GM18511 (cell line): ENCODE measurements at regions not wholly inside any gene's neighbourhood (a gene's known extent, or its start where the extent isn't known, plus 50 kb on each side); places are given as distances from the start of the nearest gene placed in this dataset.

Experiments used
- ATAC-seq: cut with Tn5 transposase; IDR thresholded peaks from one replicate; pipeline ENCODE4 v1.9.1; 2021; ENCODE audit warnings: mild to moderate bottlenecking, moderate library complexity; ENCODE audit not compliant: unreplicated experiment

DNA sequence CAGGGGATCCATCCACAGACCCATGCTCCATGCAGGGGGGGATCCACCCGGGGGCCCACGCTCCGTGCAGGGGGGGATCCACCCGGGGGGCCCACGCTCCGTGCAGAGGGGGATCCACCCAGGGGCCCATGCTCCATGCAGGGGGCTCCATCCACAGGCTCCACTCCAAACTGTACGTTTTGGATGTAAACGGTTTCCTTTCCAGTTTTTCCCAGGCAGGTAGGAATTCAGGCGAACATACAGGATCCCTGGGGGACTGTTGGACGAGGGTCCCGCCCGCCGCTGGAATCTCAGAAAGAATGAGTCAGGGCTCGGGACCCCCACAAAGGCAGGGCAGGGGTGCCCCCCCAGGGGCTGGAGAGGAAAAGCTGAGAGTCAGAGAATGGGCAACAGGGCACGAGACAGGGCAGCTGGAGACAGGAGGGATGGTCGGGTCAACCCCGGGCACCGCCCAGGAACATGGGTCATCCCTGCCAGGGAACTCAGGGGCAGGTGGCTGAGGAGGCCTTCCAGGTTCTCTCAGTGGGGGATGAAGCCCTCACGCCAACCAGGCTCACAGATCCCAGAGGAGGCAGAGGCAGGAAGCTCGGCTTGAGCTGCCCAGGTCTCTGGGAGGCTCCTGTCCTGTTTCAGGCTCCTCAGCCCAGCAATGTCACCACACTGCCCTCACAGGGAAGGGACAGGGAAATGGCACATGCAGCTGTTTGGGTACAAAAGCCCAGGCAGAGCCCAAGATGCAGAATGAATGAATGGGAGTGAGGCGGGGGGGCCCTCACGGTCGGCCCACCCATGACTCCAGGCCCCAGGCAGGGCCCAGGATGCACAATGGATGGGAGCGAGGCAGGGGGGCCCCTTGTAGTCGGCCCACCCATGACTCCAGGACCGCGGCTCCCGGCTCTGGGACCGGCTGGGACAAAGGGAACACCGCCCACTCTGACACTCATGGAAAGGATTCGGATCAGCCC is 200.2 kb downstream of the BRD1 start:
- ATAC-seq, result no peak

DNA sequence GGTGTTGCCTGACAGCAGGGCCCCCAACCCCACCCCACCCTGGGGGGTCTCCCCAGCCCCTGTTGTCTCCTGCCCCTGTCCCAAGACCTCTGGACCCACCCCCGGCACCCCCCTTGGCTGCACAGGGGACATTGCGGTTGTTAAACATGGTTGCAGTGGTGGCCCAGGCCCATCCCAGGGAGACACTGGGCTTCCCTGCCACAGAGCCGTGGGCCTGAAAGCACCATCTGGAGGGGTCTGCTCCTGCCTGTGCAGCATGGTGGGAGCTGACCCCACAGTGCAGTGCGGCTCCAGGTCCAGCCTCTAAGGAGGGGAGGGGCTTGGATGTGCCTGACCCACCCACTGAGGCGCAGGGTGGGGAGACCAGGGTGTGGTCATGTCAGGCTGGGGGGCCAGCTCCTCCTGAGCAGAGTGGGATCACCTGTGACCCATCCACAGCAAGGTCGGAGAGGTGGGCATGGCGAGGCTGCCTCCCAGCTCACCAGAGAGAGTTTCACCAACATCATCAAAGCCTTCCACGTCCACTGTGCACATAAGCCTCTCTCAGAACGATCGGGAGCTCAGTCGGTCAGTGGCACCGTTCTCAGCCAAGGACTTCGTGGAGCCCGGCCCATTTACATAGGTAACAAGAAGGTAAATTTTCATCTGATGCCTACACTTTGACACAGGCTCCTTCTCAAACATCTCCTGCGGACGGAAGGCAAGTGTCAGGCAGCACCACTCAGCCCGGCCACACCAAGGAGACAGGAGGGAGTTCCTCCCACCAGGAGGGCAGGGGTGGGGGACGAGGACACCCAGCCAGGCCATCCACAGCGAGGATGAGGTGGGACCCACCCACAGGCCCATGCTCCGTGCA is 201.1 kb downstream of the BRD1 start:
- no peak for ATAC-seq

DNA sequence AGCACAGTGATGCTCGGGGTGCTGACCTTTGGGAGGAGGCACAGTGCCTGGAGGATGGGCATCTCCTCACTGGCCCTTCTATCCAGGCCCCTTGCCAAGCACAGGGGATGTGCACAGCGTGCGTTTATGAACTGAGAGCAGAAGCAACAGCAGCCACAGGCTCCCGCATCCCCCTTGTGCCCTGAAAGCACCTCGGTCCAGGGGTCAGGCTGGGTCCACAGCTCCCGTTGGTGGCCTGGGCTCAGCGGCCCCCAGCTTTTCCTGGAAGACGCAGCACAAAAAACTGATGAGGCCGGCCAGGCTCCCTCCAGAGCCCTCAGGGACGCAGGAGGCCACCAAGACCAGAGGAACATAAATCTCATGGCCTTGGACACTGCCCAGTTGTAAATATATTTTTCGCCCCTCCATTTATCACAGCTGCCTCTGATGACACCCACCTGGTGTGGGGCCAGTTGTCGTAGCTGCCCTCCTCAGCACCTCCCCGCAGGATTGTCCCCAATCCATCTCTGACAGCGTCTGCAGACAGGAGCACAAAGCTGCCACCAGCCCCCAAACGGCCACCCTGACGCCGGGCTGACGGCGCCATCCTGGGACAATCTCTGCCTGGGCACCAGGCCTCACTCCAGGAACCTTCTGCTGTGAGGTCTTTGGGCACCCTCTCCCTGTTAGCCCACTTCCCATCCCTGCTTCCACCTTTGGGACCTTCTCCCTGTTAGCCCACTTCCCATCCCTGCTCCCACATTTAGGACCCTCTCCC is 203.1 kb downstream of the BRD1 start:
- no peak for ATAC-seq

DNA sequence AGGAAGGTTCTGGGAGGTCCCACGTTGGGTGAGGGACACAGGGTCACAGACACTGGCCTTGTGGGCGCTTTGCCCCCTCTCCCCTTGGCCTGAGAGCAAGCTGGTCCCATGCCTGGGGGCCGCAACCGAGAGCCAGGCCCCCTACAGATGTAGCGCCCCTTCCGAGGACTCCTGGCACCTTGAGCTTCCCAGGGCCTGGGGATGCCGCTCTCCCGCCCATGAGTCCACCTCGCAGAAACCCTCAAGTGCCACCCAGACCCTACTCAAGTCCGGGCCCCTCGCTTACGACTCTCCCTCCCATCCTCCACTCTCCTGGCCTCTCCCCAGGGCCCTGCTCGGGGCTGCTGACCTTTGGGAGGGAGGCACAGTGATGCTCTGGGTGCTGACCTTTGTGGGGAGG is 204.0 kb downstream of the BRD1 start:
- no peak for ATAC-seq

DNA sequence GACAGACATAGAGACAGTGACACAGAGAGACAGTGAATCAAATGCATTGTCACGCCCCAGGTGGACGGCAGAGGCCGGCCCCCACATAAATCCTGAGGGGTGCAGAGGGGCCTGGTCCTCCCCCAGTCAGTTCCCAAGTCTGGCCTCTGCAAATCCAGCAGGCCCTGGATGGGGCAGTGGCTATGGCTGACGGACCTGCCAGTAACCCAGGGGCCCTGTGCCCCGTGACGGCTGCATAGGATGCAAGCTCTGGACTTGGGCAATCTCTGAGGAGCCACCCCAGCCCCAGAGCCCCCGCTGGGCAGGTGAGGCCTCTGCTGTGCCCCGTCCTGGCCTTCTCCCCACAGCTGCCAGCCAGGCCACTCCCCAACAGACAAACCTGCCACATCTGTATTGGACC is 204.5 kb downstream of the BRD1 start:
- ATAC-seq, result no peak

DNA sequence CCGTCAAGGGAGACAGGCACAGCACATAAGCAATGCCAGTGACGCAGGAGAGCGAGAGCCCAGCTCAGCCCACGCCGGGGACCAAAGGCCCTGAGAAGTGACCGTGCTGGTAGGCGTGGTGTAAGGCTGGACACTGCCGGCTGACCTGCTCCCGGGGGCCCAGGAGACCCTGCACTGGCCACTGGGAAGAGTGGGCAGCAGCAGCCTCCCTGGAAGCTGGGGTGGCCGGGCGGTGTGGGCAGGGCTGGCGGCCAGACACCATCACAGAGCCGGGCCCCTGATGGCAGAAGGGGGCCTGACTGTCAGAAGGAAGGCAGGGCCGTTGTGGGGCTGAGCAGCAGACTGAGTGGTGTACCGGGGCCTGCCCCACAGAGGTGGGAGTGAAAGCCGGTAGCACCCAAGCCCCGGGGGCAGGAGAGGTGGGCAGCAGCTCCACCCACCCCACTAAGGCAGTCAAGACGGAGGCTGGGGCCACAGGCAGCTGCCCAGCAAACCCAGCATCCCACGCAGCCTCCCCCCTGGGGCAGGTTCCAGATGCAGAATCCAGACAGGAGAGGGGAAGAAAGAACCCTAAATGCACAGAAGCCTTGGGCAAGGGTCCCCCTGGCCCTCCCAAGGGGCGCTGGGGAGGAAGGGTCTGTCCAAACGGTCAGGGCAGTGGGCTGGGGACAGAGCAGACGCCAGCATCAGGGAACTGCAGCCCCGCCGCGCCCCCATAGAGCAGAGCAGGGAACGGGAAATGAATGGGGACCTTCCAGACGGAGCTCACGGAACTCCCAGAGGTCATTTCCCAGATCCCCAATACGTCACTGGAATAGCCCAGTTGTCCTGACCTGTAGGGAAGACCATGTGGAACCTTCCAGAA is 205.2 kb downstream of the BRD1 start:
- ATAC-seq, result no peak

DNA sequence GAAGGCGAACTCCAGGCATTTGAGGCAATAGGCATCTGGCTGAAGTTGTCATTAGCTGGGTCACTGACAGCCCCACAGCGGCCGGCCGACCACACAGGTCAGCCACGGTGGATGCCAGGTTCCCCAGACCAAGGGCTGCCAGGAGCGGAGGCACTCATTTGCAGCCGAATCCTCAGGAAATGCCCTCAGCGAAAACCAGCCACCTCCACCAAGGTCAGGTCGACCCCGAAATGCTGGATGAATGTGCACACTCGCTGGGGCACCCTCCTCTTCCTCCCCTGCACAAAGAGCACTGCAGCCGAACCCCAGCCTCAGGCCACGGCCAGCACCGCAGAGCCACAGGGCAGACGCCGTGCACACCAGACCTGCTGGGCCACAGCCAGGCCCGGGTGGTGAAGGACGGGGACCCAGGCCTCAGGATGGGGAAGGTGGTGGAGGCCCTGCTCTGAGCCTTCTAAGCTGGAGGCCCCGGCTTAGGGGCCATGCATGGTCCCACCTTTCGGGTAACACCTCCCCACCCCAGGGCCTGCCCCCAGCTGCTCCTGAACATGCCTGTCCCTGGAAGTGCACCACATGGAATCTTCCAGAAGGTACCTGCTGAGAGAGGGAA is 206.0 kb downstream of the BRD1 start:
- no peak for ATAC-seq

DNA sequence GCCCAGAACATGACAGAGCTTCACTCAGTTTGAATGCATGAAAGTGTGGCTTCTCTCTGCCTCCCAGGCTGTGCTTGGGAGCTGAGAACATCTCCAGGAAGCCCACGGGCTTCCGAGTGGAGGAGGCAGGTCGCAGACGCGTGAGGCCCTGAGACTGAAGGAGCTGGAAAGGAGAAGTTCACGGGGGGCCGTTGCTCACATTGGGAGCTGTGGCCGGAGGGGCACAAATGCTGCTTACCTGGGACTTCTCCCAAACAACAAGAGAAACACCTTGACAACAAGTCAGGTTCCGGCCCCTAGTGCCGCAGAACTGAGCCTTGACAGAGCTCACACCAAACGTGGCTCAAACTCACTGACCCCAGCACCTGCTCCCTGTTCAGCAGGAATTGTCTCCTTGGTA is 207.0 kb downstream of the BRD1 start:
- ATAC-seq, result no peak

DNA sequence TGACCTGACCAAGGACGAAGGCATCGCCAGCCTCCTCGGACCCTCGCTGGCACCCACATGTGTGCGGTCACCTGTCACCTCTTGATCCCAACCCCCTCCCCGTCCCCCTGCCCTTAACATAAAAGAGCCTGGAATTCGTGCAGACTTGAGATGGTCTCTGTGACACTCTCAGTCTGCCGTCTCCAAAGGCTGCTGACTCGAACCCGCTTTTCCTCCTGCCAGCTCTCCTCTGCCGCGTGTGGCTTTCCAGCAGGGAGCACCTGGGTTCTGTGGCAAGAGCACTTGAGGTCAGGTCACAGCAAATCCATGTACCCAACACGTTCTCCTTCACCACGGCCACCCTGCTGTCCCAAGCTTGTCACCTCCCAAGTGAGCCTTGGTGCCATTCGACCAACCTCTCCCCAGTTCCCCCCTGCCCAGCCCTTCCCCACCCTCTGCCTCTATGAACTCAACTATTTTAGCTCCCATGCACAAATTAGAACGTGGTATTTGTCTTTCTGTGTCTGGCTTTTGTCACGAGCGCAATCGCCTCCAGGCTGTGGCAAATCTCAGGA is 207.6 kb downstream of the BRD1 start:
- no peak for ATAC-seq

DNA sequence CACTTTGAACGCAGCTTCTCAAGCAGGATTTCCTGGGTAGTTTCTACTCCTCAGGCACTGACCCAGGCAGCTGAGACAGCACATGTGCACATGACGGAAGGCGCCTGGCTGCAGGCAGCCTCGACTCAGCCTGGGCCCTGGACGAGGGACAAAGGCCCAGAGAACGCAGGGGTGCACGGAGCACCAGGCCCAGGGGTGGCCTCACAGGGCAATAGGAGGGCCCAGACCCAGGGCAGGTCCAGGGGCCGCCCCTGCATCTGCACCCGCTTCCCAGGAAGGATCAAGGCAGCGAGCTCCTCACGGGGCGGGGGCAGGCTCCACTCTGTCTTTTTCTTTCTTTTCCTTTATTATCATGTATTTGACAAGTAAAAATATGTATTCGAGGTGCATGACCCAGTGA is 208.4 kb downstream of the BRD1 start:
- ATAC-seq, result no peak

DNA sequence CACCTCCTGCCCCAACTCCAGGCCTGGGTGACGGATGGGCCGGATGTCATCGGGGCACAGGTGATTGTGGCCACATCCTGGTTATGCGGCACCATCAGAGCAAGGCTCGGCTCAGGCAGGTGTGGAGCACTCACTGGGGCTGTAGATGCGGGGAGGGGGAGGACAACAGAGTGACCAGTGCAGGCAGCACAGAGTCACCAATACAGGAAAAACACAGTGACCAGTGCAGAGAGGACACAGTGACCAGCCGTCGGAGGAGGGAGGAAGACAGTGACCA is 209.1 kb downstream of the BRD1 start:
- ATAC-seq, result no peak

DNA sequence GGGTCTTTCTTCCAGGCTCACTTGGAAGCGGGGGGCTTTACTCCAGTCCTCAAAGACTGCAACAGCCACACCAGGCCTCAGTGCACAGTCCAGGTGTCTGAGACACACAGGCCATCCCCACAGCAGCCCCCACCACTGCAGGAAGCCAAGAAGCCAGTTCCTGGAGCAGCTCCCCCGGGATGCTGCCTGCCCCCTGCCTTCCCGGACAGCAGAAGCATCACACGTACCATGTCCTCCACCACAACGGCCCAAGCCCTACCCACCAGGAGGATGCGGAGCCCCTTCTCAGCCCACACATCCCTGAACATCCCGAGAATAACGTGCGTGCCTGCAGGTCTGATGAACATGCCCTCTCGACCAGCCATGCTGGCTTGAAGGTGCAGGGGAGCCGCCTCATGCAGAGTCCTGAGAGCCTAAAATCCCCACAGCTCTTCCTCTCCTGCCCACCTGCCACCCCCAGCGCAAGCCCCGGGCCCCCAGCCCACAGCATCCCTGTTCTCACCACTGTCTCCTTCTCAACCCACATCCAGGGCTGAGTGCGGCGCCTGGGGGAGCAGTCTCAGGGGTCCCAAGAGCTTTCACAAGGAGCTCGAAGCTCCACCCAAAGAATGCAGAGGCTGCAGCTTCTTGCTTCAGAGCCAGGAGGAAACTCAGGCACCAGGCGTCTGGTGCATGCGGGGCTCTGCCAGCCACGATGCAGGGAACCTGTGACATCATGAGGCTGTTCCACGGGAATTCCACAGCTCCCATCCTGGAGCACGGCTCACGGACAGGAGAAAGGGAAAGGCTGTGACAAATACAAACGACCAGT is 209.6 kb downstream of the BRD1 start:
- no peak for ATAC-seq

DNA sequence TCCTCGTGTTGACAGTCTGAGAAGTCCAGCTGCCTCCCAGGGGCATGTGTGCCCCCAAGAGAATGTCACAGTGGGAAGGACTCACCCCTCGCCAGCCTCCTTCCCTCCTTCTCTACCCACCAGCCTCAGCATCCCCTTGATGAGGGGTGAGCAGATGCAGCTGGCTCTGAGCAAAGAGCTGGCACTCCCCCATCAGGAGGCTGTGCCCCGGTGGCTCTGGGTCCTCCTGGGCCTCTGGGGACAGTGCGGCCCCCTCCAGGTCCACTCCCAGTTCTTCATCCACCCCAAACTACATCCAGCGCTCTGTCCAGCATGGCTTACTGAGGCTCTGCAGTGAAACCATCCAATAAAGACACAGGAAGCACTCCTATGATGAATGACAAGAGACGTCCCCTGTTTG is 210.4 kb downstream of the BRD1 start:
- ATAC-seq, result no peak

DNA sequence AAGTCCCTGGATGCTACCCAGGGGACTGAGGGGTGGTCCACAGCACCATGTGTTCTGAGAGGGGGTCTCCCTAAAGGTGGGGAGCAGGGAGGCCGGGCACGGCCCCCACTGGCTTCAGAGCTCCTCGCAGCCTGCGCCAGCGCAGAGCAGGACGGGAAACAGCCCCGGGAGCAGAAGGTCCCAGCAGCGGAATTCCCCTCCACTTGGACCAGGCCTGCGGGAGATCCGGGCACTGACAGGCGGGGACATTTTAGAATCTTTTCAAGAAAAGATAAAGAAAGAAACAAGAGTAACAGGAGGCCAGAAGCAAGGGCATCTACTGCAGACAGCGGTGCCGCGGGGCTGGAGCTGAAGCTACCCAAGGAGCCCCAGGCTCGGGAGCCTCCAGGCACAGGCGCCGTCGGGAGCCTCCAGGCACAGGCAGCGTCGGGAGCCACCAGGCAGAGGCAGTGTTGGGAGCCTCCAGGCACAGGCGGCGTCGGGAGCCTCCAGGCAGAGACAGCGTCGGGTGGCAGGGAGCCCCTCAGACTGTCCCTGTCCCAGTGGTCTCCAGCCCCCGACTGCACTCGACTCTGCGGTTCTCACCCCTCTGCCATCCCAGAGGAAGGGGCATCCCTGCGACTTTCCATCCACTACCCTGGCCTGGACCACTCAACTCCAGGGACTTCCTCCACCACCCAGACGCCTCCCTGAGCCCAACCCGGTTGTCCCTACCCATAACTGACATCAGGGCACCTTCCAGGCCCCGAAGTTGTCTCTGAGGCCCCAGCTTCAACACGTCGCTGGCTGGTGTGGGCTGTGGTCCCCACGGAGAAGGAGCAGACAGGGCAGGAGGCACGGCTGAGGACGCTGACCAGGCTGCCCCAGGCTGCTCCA is 211.1 kb downstream of the BRD1 start:
- ATAC-seq, result no peak

DNA sequence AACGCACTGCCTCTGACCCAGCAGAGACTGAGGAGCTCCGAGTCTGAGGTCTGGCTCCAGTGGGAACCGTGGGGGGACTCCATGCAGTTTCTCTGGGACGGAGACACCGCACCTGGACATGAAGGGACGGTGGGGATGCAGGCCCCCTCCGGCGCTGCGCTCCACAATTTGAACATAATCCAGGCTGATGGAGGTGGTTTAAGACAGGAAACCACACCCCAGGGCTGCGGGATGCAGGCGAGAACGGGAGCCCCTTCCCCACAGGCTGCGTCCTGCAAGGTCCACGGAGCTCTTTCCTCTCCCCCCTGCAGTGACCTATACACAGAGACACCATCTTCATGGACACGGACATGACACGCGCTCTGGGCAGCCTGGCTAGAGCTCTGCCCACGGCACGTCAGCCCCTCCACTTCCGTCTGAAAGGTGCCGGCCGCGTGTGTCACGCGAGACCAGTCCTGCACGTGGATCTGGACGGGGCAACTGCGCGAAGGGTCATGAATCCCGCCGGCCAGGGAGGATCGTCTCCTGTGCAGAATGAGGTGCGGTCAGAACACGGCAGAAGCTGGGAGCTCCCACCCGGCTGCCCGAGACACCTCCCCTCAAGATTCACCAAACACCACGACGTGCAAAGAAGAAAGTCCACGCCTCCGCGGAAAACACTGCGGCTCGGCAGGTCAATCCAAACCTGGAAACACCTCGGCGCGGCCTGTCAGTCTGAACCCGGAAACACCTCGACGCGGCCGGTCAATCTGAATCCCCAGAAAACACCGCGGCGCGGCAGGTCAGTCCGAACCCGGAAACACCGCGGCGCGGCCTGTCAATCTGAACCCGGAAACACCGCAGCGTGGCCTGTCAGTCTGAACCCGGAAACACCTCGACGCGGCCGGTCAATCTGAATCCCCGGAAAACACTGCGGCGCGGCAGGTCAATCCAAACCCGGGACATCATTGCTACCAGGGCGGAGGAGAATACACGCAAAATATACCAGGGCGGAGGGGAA is 212.4 kb downstream of the BRD1 start:
- ATAC-seq, result no peak

DNA sequence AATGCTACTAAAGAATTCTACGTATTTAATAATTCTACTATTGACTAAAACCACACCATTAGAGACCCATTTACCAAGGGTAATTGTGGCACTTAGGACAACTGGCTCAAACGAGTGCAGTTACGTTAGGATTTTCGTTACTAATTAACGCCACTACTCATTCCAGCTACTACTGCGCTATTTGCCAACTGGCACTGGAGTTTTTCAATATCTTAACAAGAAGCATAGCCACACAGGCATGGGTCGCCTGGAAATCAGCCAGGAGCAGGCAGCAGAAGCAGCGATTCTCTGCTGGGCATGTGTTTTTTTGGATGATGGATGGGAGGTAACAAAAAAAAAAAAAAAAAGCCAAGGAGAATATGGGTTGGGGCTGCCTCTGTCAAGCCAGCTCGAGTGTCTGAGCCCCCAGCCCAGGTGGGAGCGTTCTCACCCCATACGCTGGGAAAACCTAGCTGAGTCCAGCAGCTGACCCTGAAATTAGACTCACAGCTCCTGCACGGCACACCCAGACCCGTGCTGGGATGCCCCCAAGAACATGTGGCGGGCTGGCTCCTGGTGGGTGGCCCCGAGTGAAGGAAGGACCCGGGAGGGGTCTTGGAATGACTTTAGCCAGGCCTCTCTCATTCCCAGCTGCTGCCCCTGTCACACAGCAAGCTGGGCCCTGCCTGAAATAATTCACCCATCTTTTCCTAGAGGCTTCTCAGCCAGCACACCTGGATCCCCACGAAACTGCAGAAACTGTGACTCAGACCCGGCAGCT is 214.0 kb downstream of the BRD1 start:
- no peak for ATAC-seq
